ENCODE measurements at regions not wholly inside any gene's neighbourhood (a gene's known extent, or its start where the extent isn't known, plus 50 kb on each side); places are given as distances from the start of the nearest gene placed in this dataset.

DNA sequence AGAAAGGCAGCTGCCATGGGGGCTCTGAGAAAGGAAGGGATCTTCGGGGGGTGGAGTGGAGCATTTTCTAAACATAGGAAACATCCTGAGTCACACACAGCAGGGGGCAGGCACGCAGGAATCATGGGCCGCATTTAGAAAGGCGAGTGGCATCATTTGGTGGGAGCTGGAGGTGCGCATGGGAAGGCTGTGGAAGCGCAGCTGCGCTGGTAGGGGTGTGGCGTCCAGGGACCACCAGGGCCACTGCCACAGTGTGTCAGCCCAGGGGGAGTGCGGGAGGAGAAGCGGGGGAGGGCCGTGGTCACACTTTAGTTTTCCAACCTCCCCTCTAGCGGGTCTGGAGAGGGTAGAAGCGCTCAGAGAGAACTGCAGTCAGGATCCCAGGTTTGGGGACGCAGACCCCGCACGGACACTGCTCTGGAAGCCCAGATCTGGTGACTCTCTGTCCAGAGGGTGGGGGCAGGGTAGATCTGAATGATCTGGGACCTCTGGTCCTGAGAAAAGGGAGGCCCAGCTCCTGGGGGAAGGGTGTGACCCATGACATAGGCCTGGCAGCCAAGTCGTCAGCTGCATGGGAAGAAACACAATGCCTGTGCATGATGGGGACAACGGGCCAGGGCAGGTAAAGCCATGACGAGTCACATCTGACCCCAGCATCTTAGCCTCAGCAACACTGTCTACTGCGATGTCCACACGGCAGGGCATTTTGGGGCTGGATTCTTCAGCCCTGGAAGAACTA lies 88.0 kb upstream of the IQSEC1 start:
- ChIA-PET POLR2A (no interaction called here), CTCF (no interaction called here)
- Mint-ChIP-seq H3K27me3 (peaks cover 9% of the 10 kb centered on the region), H3K27ac (no peak overlapping the region), H3K4me1 (no peaks in the 10 kb centered on the region), H3K4me3 (no peak overlapping the region), H3K9me3 (peaks cover 2% of the 10 kb centered on the region), H3K36me3 (ENCODE audit: low read depth) (no peaks in the 10 kb centered on the region)
- no peak for DNase-seq

DNA sequence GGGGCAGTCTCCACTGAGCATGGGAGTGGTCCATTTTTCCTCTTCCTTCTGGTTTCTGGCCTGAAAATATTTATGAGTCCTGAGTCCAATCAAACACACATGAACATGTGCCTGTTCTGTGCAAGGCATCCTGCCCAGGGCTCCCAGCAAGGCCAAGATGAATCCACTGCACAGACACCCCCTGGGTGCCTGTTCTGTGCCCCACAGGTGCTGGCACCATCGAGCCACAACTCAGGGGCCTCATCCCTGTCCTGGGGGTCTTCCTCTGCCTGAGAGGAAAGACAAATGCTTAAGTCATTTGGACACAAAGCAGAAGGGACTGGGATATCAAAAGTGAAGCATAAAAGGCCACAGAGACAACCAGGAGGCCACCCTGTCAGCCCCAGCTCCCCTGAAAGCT lies 87.4 kb upstream of the IQSEC1 start:
- H3K9me3 Mint-ChIP-seq, result peaks cover 4% of the 10 kb centered on the region
- H3K36me3 Mint-ChIP-seq (ENCODE audit: low read depth), result no peaks in the 10 kb centered on the region
- DNase-seq, result no peak
- peaks cover 10% of the 10 kb centered on the region for H3K27me3 Mint-ChIP-seq
- POLR2A ChIA-PET, result no interaction called here
- CTCF ChIA-PET, result no interaction called here
- no peak overlapping the region for H3K27ac Mint-ChIP-seq
- no peaks in the 10 kb centered on the region for H3K4me1 Mint-ChIP-seq
- H3K4me3 Mint-ChIP-seq, result no peak overlapping the region

DNA sequence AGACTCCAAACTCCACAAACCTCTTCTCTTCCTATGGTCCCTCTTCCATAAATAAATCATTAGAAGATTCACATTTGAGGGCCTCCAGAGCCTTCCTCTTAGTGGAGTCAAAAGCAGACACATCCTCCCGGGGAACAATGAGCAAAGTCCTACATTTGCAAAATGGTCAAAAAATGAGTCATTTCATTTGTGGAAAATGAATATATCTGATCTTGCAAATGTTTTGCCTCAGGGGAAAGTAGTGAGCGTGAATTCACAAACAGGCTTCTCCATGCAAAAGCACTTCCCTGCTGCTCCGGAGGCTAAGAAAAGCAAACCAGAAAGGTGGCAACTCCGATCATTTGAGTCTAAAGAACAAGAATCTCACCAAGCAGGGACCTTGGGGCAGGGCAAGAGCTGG lies 86.7 kb upstream of the IQSEC1 start:
- no peak overlapping the region for H3K27ac Mint-ChIP-seq
- DNase-seq, result no peak
- peaks cover 3% of the 10 kb centered on the region for H3K36me3 Mint-ChIP-seq (ENCODE audit: low read depth)
- no peaks in the 10 kb centered on the region for H3K4me1 Mint-ChIP-seq
- H3K27me3 Mint-ChIP-seq, result peaks cover 13% of the 10 kb centered on the region
- CTCF ChIA-PET, result no interaction called here
- POLR2A ChIA-PET, result no interaction called here
- H3K4me3 Mint-ChIP-seq, result no peak overlapping the region
- peaks cover 10% of the 10 kb centered on the region for H3K9me3 Mint-ChIP-seq

DNA sequence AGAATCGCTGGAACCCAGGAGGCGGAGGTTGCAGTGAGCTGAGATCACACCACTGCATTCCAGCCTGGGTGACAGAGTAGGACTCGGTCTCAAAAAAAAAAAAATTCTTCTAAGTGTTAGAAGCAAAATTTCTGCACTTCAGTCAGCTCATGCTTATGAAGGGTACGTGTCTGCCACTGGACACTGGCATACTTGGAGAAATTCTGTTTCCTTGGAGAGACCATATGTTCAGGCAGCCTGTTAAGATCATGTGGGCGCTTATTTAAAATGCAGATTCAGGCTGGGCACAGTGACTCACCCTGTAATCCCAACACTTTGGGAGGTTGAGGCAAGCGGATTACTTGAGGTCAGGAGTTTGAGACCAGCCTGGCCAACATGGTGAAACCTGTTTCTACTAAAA lies 85.6 kb upstream of the IQSEC1 start:
- H3K27me3 Mint-ChIP-seq, result peaks cover 18% of the 10 kb centered on the region
- ChIA-PET CTCF (no interaction called here), POLR2A (no interaction called here)
- H3K36me3 Mint-ChIP-seq (ENCODE audit: low read depth), result peaks cover 8% of the 10 kb centered on the region
- H3K9me3 Mint-ChIP-seq, result peaks cover 16% of the 10 kb centered on the region
- H3K4me3 Mint-ChIP-seq, result no peak overlapping the region
- H3K27ac Mint-ChIP-seq, result no peak overlapping the region
- H3K4me1 Mint-ChIP-seq, result no peaks in the 10 kb centered on the region
- no peak for DNase-seq

DNA sequence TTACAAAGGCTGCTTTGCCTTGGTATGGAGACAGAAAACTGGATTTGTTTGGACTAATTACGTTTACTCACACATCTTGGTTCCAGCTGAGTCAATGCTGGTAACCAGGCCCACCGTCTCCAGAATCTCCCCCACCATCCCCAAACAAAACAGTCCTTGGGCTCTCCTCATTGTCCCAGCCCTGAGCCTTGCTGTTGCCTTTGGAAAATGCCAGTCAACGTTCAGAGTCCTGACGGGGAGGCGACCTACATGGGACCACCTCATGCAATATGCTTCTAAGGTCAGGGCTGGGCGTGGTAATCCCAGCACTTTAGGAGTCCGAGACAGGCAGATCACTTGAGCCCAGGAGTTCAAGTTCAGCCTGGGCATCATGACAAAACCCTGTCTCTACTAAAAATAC lies 85.2 kb upstream of the IQSEC1 start:
- peaks cover 18% of the 10 kb centered on the region for H3K27me3 Mint-ChIP-seq

DNA sequence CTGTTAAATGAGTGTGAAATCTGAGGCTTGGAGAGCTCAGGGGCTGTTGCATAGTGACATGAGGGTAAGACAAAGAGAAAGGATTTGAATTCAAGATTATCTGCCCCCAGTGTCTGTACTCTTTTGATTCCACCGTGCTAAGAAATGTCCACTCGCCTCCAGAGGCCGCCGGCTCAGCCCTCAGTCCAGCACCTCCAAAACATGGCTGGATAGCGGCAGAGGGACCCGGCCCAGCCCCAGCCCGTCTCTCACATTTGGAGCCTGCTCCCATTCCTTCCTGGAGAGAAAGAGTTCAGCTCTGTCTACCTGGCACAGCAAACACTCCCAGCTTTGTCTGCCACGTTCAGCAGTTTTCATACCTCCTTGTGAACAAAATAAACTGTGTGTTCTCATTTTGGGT lies 84.8 kb upstream of the IQSEC1 start:
- Mint-ChIP-seq H3K27ac (no peak overlapping the region), H3K9me3 (peaks cover 16% of the 10 kb centered on the region), H3K4me1 (no peaks in the 10 kb centered on the region), H3K36me3 (ENCODE audit: low read depth) (peaks cover 8% of the 10 kb centered on the region), H3K4me3 (no peak overlapping the region), H3K27me3 (peaks cover 18% of the 10 kb centered on the region)
- POLR2A ChIA-PET, result no interaction called here
- CTCF ChIA-PET, result no interaction called here
- no peak for DNase-seq

More for the DNA sequence above, 85.2 kb upstream of the IQSEC1 start:
- Mint-ChIP-seq H3K4me3 (no peak overlapping the region), H3K4me1 (no peaks in the 10 kb centered on the region), H3K36me3 (ENCODE audit: low read depth) (peaks cover 8% of the 10 kb centered on the region), H3K9me3 (peaks cover 16% of the 10 kb centered on the region), H3K27ac (no peak overlapping the region)
- ChIA-PET CTCF (no interaction called here), POLR2A (no interaction called here)
- no peak for DNase-seq

DNA sequence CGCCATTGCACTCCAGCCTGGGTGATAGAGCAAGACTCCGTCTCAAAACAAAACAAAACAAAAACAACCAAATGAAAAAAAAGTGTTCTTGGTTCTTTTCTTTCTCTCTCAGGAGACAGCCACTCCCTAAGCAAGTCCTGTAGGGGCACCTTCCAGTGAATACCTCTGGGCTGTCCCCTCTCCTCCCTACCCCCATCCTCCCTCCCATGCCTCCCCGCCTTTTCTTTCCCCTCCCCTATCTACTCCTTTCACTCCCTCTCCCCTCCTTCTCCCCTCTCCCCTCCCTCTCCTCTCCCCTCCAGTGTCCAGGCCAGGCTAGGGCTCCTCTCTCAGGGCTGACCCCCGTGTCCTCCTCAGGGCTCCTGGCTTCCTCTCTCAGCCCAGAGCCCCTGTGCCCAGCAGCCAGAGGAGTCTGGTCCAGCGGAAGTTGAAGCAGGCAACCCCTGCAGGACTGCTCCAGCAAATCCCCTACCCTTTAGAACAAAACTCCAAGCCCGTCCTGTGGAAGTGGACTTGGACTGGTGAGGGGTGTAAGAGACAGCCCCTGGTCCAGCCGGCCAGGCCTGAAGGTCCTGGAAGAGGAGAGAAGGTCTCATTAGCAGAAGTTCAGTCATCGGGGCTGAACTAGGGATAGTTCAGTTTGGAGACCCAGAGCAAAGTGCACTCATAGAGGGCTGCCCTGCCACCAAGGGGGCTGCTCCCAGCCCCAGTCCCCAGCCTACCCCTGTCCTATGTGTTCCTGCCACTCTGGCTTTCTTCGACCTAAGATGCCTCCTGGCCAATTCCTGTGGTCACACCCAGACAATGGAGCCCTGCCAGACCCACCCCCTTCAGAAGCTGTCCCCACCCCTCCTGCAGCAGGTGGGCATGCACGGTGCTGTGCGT lies 79.8 kb upstream of the IQSEC1 start:
- ChIA-PET POLR2A (no interaction called here), CTCF (no interaction called here)
- Mint-ChIP-seq H3K36me3 (ENCODE audit: low read depth) (peaks cover 8% of the 10 kb centered on the region), H3K27ac (no peak overlapping the region), H3K4me3 (no peak overlapping the region), H3K9me3 (peaks cover 16% of the 10 kb centered on the region), H3K4me1 (peaks cover 7% of the 10 kb centered on the region), H3K27me3 (peaks cover 18% of the 10 kb centered on the region)
- DNase-seq, result no peak

DNA sequence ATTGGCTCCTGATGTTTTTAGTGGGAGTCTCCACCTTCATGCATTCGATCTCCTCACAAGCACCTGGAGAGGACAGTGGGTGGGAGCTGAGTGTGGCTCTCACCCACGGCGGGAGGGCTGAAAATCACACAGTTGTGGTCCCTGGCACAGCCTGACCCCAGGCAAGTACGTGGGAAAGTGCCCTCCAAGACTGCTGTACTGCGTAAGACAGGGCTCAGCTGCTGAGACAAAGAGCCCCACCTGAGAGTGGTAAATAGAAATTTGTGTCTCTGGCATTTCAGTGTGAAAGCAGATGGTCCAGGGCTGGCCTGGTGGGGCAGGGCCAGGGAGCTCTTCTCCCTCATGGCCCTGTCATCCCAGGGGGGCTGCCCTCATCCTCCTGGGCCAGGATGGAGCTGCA lies 77.4 kb upstream of the IQSEC1 start:
- ChIA-PET CTCF (no interaction called here), POLR2A (no interaction called here)
- peaks cover 7% of the 10 kb centered on the region for H3K4me1 Mint-ChIP-seq
- H3K36me3 Mint-ChIP-seq (ENCODE audit: low read depth), result peaks cover 8% of the 10 kb centered on the region
- peaks cover 10% of the 10 kb centered on the region for H3K27me3 Mint-ChIP-seq
- peaks cover 12% of the 10 kb centered on the region for H3K9me3 Mint-ChIP-seq
- no peak overlapping the region for H3K4me3 Mint-ChIP-seq
- H3K27ac Mint-ChIP-seq, result no peak overlapping the region
- no peak for DNase-seq

DNA sequence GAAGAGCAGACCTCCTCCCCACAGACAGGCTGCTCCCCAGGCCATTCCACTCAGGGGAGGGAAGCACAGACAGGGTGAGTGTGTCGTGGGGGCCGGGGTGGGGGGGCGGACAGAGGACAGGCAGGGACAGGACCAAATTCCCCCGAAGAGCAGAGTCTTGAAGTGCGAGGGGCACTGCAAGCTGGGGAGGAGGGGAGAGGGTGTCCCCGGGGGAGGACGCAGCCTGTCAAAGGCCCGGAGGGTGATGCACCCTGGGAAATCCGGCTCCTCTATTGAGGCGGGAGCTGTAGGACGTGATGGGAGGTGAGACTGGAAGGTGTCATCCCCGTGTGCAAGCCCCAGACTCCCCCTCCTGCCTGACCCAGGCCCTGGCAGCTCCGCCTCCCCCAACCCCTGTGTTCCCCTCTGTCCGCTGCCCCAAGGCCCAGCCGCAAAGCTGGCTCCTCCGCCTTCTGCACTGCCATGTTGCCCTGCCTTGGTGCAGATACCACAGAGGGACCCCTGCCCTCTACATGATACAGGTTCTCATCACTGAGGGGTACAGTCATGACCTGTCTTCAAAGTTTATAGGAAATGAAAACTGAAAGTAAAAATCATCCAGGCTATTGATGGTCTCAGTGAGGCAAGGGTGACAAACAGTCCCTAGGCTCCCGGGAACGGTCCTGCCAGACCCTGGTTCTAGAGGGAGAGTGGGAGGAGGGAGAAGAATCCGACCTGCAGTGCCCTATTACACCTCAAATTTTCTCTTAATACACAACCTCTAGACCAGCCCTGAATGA lies 76.3 kb upstream of the IQSEC1 start:
- Mint-ChIP-seq H3K4me3 (no peak overlapping the region), H3K27me3 (peaks cover 3% of the 10 kb centered on the region), H3K4me1 (peaks cover 7% of the 10 kb centered on the region), H3K27ac (peak overlapping the region; percentile 75), H3K9me3 (peaks cover 2% of the 10 kb centered on the region), H3K36me3 (ENCODE audit: low read depth) (peaks cover under 1% of the 10 kb centered on the region)
- POLR2A ChIA-PET, result no interaction called here
- CTCF ChIA-PET, result no interaction called here
- no peak for DNase-seq

DNA sequence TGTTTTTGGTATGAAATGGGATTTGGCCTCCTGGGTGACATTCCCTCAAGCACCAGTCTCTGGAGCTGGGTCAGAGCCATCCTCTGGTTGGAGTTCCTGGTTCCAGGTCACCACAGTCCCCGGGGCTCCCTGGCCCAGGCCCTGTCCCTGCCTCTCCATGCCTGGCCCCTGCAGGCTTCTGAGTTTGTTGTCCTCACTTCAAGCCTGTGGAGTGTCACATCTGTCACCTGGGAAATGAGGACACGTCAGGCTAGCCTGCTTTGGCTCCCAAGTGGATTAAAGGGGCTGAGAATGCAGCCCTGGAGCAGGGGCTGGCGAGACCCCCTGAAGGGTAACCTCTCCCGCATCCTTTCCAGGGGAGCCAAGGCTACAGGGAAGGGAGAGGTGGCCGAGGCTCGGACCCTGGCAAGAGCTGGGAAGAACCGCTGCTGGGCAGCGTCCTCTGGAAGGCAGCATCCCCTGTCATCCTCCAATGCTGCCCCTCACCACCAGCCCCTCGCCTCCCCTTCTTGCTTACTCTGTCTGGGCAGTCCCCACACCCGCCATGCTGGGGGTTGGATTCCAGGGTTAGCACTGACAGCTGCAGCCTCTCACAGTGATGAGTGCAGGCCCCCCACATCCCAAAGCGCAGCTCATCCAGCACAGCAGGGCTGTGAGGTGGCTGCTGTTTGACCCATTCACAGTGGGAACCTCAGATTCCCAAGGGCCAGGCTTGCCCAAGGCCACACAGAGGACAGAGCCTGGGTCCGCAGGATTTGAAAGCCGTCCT lies 75.5 kb upstream of the IQSEC1 start:
- ChIA-PET CTCF (no interaction called here), POLR2A (no interaction called here)
- DNase-seq, result no peak
- H3K36me3 Mint-ChIP-seq (ENCODE audit: low read depth), result no peaks in the 10 kb centered on the region
- H3K4me3 Mint-ChIP-seq, result no peak overlapping the region
- peaks cover 7% of the 10 kb centered on the region for H3K4me1 Mint-ChIP-seq
- H3K9me3 Mint-ChIP-seq, result no peaks in the 10 kb centered on the region
- peaks cover 2% of the 10 kb centered on the region for H3K27me3 Mint-ChIP-seq
- no peak overlapping the region for H3K27ac Mint-ChIP-seq

DNA sequence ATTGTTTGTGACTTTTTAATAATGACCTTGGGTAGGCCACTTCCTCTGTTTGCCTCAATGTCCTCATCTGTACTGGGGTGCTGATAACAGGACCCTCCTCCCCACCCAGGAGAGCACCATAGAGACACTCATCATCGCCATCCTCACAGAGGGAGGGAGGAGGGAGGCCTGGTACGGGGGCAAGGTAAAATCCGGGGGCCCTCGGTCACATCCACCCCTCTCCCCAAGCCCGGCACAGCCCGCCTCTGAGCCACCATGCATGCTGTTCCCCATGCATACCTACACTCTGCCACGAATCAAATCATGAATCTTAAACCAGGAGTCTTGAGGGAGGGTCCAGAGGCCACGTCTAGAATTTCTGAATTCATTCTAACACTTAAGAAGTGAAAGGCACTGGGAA lies 74.9 kb upstream of the IQSEC1 start:
- Mint-ChIP-seq H3K27ac (no peak overlapping the region), H3K4me1 (peaks cover 7% of the 10 kb centered on the region), H3K36me3 (ENCODE audit: low read depth) (no peaks in the 10 kb centered on the region), H3K9me3 (no peaks in the 10 kb centered on the region), H3K4me3 (no peak overlapping the region), H3K27me3 (peaks cover 2% of the 10 kb centered on the region)
- DNase-seq, result no peak
- POLR2A ChIA-PET, result no interaction called here
- CTCF ChIA-PET, result no interaction called here

DNA sequence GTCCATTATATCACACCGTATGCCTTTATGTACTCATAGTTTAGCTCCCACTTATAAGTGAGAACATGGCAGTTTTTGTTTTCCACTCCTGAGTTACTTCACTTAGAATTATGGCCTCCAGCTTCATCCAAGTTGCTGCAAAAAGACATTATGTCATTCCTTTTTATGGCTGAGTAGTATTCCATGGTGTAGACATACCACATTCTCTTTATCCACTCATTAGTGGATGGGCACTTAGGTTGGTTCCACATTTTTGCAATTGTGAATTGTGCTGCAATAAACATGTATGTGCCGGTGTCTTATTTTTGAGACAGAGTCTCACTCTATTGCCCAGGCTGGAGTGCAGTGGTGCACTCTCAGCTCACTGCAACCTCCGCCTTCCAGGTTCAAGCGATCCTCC lies 74.1 kb upstream of the IQSEC1 start:
- Mint-ChIP-seq H3K9me3 (no peaks in the 10 kb centered on the region), H3K36me3 (ENCODE audit: low read depth) (no peaks in the 10 kb centered on the region), H3K4me1 (peaks cover 7% of the 10 kb centered on the region), H3K4me3 (no peak overlapping the region), H3K27ac (no peak overlapping the region), H3K27me3 (no peaks in the 10 kb centered on the region)
- ChIA-PET CTCF (no interaction called here), POLR2A (no interaction called here)
- DNase-seq, result no peak

DNA sequence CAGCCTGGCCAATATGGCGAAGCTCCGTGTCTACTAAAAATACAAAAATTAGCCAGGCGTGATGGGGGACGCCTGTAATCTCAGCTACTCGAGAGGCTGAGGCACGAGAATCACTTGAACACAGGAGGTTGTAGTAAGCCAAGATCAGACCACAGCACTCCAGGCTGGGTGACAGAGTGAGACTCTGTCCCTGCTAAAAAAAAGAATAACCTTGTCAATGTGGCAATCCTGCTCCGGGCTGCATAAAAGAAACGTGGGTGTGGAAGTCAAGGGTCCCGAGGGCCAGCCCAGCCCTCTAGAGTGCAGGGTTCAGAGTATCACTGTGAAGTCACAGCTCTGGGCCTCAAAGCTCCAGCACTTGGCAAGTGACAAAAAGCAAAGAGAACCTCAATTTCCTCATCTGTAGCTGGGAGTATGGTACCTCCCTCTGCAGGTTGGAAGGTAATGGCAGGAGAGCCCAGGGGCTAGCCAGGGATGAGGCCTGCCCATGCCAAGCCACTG lies 73.5 kb upstream of the IQSEC1 start:
- no peak for DNase-seq
- Mint-ChIP-seq H3K27ac (no peak overlapping the region), H3K4me1 (peaks cover 7% of the 10 kb centered on the region), H3K36me3 (ENCODE audit: low read depth) (no peaks in the 10 kb centered on the region), H3K9me3 (no peaks in the 10 kb centered on the region), H3K27me3 (peaks cover 2% of the 10 kb centered on the region), H3K4me3 (no peak overlapping the region)
- ChIA-PET POLR2A (no interaction called here), CTCF (no interaction called here)

Data from activated CD4-positive, alpha-beta memory T cell treated with anti-CD3 and anti-CD28 coated beads, Interleukin-2, amount 10 ng/mL, durations not matched to agents 7 days and 5 days (primary cell).